DMS 273 (cell line): ENCODE measurements at regions not wholly inside any gene's neighbourhood (a gene's known extent, or its start where the extent isn't known, plus 50 kb on each side); places are given as distances from the start of the nearest gene placed in this dataset.
A peak's percentile ranks its signal among the peaks of the same experiment; 100 is the strongest.

Experiments used
- DNase-seq: peaks from one replicate; lab custom pipeline; 2025; ENCODE audit not compliant: unreplicated experiment; lab: John Stamatoyannopoulos, UW

GRCh38 chr3:154584974-154585373 lies 155.0 kb upstream of the GPR149 start:
- no peak for DNase-seq

- peak; percentile 17 for DNase-seq
Measured at GRCh38 chr3:154584041-154584440, 154.1 kb upstream of the GPR149 start.

GRCh38 chr3:154583086-154583634 lies 153.2 kb upstream of the GPR149 start:
- DNase-seq = no peak

GRCh38 chr3:154582501-154582900 lies 152.5 kb upstream of the GPR149 start:
- no peak for DNase-seq

- no peak for DNase-seq
Measured at GRCh38 chr3:154571553-154572226, 141.7 kb upstream of the GPR149 start.

- DNase-seq = no peak
Measured at GRCh38 chr3:154568064-154568463, 138.1 kb upstream of the GPR149 start.

GRCh38 chr3:154559623-154560022 lies 129.6 kb upstream of the GPR149 start:
- DNase-seq = no peak

- peak; percentile 44 for DNase-seq
Measured at GRCh38 chr3:154552338-154552737, 122.3 kb upstream of the GPR149 start.

GRCh38 chr3:154549391-154549790 lies 119.4 kb upstream of the GPR149 start:
- no peak for DNase-seq

GRCh38 chr3:154548341-154548740 lies 118.4 kb upstream of the GPR149 start:
- no peak for DNase-seq

- DNase-seq = no peak
Measured at GRCh38 chr3:154542837-154543236, 112.8 kb upstream of the GPR149 start.

- DNase-seq = no peak
Measured at GRCh38 chr3:154540950-154541604, 111.1 kb upstream of the GPR149 start.

- DNase-seq = no peak
Measured at GRCh38 chr3:154538566-154539360, 108.8 kb upstream of the GPR149 start.

GRCh38 chr3:154536751-154537150 lies 106.8 kb upstream of the GPR149 start:
- DNase-seq = no peak

- DNase-seq = no peak
Measured at GRCh38 chr3:154522036-154522602, 92.1 kb upstream of the GPR149 start.

GRCh38 chr3:154517404-154517803 lies 87.4 kb upstream of the GPR149 start:
- no peak for DNase-seq

GRCh38 chr3:154515921-154516320 lies 85.9 kb upstream of the GPR149 start:
- no peak for DNase-seq

GRCh38 chr3:154510780-154511179 lies 80.8 kb upstream of the GPR149 start:
- DNase-seq = no peak

- DNase-seq = no peak
Measured at GRCh38 chr3:154507727-154508126, 77.7 kb upstream of the GPR149 start.

- no peak for DNase-seq
Measured at GRCh38 chr3:154496978-154497377, 67.0 kb upstream of the GPR149 start.

- DNase-seq = no peak
Measured at GRCh38 chr3:154496540-154496939, 66.5 kb upstream of the GPR149 start.
